NCI-H1694 (cell line): ENCODE measurements at regions not wholly inside any gene's neighbourhood (a gene's known extent, or its start where the extent isn't known, plus 50 kb on each side); places are given as distances from the start of the nearest gene placed in this dataset.

Experiments used
- DNase-seq: peaks from one replicate; lab custom pipeline; 2025; lab: John Stamatoyannopoulos, UW

DNA sequence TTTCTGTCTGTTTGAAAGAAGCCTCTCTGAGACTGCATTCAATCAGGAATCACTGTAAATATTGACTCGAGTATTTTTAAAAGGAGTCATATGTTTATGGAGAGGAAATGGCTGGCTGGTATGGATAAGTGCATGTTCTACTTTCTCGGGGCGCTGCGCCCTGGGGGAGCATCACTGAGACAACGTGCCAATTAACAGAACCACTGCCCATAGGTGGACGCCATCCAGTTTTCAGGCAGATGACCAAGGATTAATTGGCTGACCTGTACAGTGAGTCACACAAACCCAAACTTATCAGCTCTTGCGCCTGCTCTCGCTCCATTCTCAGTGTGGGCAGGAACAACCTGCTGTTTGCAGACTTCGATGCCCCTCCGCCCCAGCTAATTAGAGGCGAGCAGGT lies 571.2 kb downstream of the QKI start:
- DNase-seq = no peak

DNA sequence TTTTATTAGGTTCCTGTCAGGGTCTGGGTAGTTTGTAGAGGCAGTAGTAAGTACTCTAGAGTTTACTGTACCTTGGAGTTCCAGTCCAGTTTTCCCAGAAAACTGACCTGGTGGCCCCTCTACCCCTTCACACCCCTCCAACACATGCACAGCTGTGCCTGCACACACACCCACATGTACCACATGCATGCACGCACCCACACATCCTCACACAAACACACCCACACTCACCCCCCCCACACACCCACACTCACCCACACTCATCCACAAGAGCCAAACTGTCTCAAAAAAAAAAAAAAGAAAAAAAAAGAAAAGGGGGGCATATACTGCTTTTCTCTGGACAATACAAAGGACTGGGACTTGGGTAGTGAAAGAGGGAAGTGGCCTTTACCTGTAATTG lies 570.5 kb downstream of the QKI start:
- DNase-seq = no peak

DNA sequence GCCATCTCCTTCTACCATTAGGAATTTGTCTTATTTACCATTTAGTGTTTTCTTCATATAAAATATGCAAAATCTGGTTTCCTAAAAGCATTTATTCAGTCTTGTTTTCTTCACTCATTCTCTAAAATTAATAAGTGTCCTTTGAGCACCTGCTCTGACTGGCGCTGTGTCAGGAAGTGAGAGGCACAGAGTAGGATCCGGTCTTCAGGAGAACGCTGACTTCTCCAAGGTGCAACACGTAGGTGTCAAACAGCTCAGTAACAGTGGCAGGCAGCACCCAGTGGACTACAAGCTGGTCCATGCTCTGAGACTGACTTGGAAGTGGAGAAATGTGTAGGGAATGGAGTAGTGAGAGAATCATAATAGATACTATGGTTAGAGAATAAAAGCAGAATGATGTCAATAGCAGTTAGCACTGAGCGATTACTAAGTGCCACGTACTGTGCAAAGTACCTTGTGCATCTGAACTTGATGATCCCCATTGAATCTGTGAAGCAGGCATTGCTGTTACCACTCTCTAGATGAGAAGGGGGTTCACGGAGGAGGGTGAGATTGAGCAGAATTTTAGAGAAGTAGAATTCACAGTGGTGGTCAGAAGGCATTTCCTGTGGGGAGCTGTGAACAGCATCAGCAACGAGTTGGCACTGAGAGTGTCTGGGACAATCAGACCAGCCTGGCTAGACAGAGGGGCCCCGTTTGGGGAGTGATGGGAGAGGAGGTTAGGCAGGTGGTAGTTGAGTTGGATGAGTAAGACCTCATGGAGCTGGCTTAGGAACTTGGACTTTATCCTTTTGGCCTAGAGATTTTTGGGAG lies 569.8 kb downstream of the QKI start:
- DNase-seq = no peak

- DNase-seq = no peak
Measured at GRCh38 chr6:163983679-163984078, 569.2 kb downstream of the QKI start.

- no peak for DNase-seq
Measured at GRCh38 chr6:163974322-163974721, 559.8 kb downstream of the QKI start.

DNA sequence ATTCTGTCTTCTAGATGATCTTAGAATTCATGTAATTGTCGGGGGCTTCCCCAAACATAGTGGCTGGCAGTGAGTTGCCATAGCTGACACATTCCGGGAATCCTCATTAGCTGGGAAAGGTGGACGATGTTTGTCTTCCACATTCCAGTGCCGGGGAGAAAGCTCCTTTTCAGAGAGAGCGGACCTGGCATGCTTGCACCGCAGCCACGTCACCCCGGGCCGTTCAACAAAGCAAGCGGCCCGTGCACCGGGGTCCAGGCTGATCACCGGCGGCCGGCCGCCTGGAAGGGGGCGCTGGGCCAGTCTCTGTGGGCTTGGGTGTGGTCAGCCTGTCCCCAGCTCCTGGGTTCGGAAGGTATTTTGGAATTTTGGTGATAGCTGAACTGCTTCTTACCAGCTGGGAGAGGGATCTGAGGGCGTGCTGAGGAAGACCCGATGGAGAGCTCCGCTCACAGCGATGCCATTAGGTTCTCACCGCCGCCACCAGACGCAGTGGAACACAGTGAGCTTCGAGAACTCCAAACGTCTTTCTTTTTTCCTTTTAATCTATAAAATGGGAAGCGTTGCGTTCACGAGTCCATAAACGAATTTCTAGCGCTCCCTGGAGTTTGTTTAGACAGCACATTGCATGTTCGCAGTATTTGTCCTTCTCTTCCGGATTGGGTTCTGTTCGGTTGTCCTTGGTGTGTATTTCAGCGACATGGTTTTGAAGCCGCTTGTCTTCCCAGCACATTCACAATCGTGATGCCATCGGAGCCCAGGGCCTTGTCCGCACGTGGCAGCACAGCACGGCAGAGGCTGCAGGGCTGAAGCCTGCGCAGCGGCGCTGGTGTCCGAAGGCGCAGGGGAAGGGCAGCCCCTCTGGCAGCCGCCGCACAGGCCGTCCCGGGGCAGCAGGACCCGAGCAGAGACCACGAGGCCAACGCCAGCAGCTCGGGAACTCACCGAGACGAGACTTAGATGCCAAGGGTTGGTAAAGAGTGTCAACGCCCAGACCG lies 557.6 kb downstream of the QKI start:
- no peak for DNase-seq

DNA sequence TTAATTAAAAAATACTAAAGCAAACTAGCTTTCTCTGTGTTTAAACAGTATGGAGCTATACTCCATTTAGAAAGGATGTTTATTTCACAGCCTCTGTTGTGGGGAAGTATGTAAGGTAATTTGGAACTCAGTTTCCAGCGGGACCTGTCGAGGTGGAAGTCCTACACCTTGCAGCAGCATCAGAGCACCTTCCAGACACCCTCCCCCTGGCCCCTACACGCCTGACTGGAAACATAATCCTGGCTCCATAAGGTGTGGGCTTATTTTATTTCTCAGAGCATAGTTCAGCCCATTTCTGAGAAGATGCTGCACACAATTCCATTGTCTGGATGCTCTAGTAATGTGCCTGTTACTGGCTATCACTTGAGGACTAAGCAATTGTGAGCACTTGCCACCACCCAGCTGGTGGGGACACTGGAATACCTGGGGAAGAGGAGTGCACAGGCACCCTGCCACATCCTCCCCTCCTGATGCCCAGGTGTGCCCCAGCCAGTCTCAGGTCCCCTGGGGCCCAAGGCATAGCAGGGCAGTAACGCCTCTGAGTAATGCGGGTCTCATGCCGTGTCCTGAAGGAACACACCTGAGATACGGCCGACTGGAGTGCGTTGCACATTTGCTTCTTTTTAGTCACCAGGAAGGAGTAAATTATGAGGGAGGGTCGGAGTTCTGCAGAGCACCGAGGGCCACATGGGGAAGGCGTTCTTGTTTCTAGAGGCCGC lies 556.5 kb downstream of the QKI start:
- DNase-seq = no peak

DNA sequence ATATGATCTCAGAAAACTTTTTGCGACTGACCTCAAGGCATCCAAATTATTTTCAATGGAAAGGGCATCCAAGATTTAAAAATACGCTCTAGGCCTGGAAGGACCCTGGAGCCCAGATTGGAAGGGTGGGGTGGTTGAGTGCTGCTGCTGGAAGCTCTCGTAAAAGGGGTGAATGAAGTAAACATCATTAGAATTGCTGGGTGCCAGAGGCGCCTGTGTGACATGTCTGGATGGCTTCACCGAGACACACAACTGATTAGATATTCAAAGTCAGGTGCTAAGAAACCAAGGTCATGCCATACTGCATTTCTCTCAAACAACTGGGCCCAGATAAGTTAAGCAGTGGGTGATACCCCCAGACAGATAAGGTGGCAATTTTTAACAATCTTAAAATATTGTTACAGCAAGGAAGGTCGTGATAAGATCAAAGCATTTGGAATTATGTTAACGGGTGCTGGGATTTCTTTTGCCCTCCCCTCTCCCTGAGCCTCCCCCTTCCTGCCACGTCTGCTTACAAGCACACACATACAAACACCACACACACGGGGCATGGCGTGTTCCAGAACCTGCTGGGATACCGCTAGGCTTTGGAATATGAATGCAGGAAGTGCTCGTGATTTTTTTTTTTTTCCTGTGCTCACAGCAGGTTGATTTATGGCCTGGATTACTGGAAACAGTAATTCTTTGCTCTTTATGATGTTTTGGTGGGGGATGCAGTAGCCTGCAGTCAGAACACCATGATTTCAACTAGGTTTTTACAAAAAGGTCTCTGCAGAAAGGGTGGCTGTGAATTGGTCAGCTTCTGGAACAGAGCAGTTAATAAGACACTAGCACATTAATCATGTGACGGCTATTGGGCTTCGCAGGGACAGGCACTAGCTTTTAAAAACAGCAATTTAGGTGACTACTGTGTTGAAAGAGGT lies 551.2 kb downstream of the QKI start:
- no peak for DNase-seq

GRCh38 chr6:163964789-163965188 lies 550.3 kb downstream of the QKI start:
- no peak for DNase-seq

DNA sequence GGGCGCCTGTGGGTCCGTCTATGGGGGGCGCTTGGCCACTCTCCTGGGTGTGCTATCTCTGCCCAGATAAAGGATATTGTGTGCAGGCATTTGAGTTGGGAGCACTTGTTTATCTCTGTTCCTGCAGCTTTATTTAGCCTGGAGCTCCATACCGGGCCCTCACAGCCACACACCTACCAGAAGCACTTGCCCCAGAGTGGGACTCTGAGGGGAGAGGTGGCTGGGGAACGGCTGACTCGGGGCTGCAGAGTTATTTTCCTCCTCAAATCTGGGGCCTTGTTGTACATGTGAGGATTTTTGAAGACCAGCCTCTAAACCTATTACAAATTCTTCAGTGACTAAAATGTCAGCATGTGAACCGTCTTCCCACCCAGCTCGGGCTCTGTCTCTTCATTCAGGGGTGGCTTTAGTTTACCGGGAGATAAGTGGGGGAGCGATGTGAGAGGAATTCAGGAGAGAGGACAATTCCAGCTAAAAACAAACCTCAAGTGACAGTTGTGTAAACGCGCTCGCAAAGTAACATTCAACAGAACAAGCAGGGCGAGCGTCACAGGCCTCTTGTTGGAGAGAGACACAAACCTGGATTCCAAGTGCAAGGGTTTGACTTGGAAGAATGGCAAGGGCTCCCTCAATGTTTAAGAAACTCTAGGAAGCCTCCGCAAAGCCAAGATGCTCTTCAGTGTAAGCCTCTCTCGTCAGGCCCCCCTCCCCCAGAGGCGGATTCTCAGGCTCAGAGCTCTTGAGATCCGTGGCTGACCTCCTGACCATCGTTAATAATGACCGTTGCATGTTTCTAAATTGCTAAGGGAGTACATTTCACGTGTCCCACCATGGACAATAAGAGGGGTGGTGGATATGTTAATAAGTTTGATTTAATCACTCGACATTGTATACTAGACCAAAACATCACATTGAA lies 548.9 kb downstream of the QKI start:
- DNase-seq = no peak

- no peak for DNase-seq
Measured at GRCh38 chr6:163962627-163963117, 548.2 kb downstream of the QKI start.

GRCh38 chr6:163960128-163960527 lies 545.6 kb downstream of the QKI start:
- no peak for DNase-seq

DNA sequence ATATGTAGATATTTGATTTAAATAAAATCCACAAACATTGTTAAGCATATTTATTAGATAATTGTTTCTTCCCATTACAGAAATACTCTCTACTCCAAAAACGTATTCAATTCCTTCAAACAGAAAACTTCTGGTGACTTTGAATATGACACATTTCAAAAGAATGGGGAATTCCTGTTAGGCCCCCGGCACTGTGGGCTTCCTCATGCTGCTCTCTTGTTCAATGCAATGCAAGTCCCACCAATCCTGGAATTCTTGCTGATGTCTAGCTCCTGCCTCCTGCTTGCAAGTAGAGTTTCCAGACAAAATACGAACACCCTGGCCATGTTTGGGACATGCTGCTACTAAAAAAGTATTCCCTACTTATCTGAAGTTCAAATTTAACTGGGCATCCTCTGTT lies 544.1 kb downstream of the QKI start:
- no peak for DNase-seq

DNA sequence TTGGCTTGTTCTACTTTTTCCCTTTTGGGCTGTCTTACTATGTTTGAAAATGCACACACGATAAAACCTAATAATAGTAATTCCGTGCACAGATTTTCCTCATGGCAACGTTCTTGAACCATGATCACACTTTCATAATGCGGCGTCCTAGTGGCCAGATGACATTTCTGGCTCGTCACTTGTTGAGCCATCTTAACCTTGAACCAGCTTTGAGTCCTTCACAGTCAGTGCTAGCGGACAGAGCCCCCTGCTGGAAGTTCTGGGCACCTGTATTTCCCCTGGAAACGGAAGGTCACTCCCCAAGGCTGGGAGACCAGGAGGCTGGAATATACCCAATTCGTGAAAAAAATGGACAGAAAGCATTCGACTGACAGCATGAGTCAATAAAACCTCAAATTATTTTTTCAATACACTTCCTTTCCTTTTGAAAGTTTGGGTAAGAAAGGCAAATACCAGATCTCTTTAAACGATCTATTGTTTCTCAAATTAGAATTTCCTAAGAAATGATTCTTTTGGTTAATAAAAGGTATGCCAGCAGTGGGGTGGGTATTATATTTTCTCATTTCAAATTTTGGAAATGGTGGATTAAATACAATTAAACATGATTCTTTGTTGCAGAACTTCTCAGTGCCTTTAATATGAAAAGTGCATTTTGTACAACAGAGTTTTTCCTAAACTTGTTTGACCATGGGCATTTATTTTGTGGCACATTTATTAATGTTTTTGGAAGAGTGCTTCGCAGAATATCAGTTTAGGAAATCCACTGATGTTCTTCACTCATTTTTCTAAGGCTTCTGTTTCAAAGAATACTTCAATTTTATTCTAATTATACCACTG lies 542.3 kb downstream of the QKI start:
- peak; percentile 7 for DNase-seq

DNA sequence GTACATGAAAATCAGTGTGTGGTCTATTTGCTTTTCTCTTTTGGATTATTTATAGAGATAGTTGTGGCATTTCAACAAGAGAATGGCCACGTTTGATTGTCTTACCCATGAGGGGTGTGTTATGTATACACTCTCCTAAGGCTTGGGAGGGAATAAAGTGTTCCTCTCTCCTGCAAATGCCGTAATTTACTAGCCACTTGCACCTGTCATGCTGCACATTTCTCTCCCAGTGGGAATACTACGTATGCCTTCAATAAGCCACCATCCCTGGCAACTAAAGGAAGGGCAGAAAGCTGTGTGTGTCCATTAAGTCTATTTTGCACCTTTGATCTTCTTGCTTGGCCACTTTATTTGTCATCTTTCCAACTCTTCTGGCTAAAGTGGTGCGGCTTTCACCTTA lies 541.2 kb downstream of the QKI start:
- no peak for DNase-seq

DNA sequence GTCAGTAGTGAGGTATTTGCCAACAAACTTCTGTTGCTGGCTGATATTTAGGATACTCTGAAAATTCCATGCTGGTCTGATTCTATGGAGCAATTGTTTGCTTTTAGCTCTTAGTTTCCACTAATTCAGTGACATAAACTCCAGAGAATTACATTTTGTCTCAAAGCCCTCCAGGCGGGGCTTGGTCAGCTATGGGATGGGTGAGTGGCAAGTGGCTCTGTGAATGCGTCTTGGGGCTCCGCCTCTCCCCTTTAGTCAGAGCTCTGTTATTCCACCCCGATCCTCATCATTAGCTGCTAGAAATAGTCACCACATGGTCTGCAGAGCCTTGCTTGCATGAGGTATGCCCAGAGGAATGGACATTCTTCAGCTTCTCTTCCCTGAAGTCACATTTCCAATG lies 540.6 kb downstream of the QKI start:
- no peak for DNase-seq

DNA sequence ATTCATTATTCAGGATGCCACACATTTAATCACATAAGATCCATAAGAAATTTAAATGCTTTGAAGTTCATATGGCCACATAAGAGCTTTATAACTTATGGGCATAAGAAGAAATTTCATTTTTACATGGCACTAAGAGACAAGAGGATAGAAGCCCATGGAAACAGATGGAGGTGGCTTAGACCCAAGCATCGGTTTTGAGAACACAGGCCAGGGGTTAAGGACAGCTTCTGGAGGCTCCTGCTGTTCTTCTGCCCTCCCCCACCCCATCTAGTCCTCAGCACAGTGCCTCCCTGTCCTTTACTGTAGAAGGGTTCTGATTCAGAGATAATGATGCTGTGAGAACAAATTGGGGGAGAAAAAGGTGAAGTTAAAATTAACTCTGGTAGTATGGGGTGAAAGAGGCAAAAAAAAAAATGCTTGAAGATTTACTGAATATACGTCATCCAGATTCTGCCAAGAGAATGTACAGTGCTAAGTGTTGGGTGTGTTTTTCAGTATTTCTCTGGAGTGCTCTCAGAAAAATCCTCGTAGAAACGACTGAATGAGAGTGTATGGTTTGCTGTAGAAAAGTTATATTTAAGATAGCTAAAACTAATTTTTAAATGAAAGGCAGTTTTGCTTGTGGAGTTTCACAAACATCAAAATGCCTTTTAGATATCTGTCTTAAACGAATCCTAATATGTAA lies 539.7 kb downstream of the QKI start:
- no peak for DNase-seq

GRCh38 chr6:163952005-163952404 lies 537.5 kb downstream of the QKI start:
- no peak for DNase-seq

GRCh38 chr6:163951326-163951725 lies 536.8 kb downstream of the QKI start:
- no peak for DNase-seq
